H9 (cell line): ENCODE measurements at regions not wholly inside any gene's neighbourhood (a gene's known extent, or its start where the extent isn't known, plus 50 kb on each side); places are given as distances from the start of the nearest gene placed in this dataset.

Experiments used
- DNase-seq: peaks from one replicate; pipeline ENCODE4 v3.0.0-alpha.2; 2017
- H2AFZ ChIP-seq: one replicate; pipeline ENCODE4 v1.6.1; 2013; ENCODE audit warnings: mild to moderate bottlenecking, low read length, control low read depth, moderate library complexity
- H2AK5ac ChIP-seq: 2 replicates; pipeline ENCODE4 v1.6.1; 2013; ENCODE audit warnings: low read length, control low read depth, mixed read lengths; ENCODE audit not compliant: insufficient read length
- H2BK120ac ChIP-seq: one replicate; pipeline ENCODE4 v1.6.1; 2013; ENCODE audit warnings: low read depth, mild to moderate bottlenecking, low read length, control low read depth, inconsistent platforms; ENCODE audit not compliant: poor library complexity, severe bottlenecking
- H2BK12ac ChIP-seq: 2 replicates; pipeline ENCODE4 v1.6.1; 2013; ENCODE audit warnings: low read length, control low read depth, mixed read lengths, low read depth; ENCODE audit not compliant: insufficient read length
- H2BK15ac ChIP-seq: 2 replicates; pipeline ENCODE4 v1.6.1; 2013; ENCODE audit warnings: low read depth, low read length, control low read depth
- H2BK20ac ChIP-seq: one replicate; pipeline ENCODE4 v1.6.1; 2013; ENCODE audit warnings: low read depth, mild to moderate bottlenecking, low read length, control low read depth, inconsistent platforms; ENCODE audit not compliant: poor library complexity, severe bottlenecking
- H2BK5ac ChIP-seq: 2 replicates; pipeline ENCODE4 v1.6.1; 2013; ENCODE audit warnings: low read length, control low read depth, mixed read lengths; ENCODE audit not compliant: insufficient read length
- H3K14ac ChIP-seq: 2 replicates; pipeline ENCODE4 v1.6.1; 2013; ENCODE audit warnings: low read length, control low read depth; ENCODE audit not compliant: insufficient read depth
- H3K18ac ChIP-seq: 2 replicates; pipeline ENCODE4 v1.6.1; 2013; ENCODE audit warnings: low read depth, mild to moderate bottlenecking, mixed read lengths, low read length, control low read depth; ENCODE audit not compliant: insufficient read length
- H3K23ac ChIP-seq: 2 replicates; pipeline ENCODE4 v1.6.1; 2013; ENCODE audit warnings: low read length, control low read depth, mixed read lengths, low read depth; ENCODE audit not compliant: insufficient read length
- H3K23me2 ChIP-seq: 2 replicates; pipeline ENCODE4 v1.6.1; 2013; ENCODE audit warnings: low read depth, mild to moderate bottlenecking, mixed read lengths, low read length, control low read depth; ENCODE audit not compliant: insufficient read length, poor library complexity, severe bottlenecking
- H3K27ac ChIP-seq: 2 replicates; pipeline ENCODE4 v1.5.1; 2013; ENCODE audit warnings: low read length, control low read depth, mixed read lengths, low read depth; ENCODE audit not compliant: insufficient read length
- H3K27me3 ChIP-seq: 2 replicates; pipeline ENCODE4 v1.6.1; 2013; ENCODE audit warnings: low read length, control low read depth, inconsistent platforms; ENCODE audit not compliant: insufficient read depth
- H3K4ac ChIP-seq: 2 replicates; pipeline ENCODE4 v1.6.1; 2013; ENCODE audit warnings: low read depth, mild to moderate bottlenecking, control low read depth, inconsistent platforms, low read length, moderate library complexity
- H3K4me1 ChIP-seq: 2 replicates; pipeline ENCODE4 v1.6.1; 2013; ENCODE audit warnings: low read length, control low read depth, inconsistent platforms; ENCODE audit not compliant: insufficient read depth
- H3K4me2 ChIP-seq: 2 replicates; pipeline ENCODE4 v1.6.1; 2013; ENCODE audit warnings: low read length, control low read depth, mixed read lengths; ENCODE audit not compliant: insufficient read length, insufficient read depth
- H3K56ac ChIP-seq: 2 replicates; pipeline ENCODE4 v1.6.1; 2013; ENCODE audit warnings: low read depth, mild to moderate bottlenecking, mixed read lengths, low read length, control low read depth; ENCODE audit not compliant: insufficient read length
- H3K79me1 ChIP-seq: 2 replicates; pipeline ENCODE4 v1.6.1; 2013; ENCODE audit warnings: low read depth, mild to moderate bottlenecking, moderate library complexity, low read length, control low read depth, inconsistent platforms; ENCODE audit not compliant: insufficient read depth, poor library complexity, severe bottlenecking
- H3K79me2 ChIP-seq: 2 replicates; pipeline ENCODE4 v1.6.1; 2013; ENCODE audit warnings: low read length, control low read depth, inconsistent platforms; ENCODE audit not compliant: insufficient read depth
- H3K9ac ChIP-seq: 2 replicates; pipeline ENCODE4 v1.6.1; 2013; ENCODE audit warnings: low read length, control low read depth, mixed read lengths; ENCODE audit not compliant: insufficient read length; ENCODE audit errors: extremely low read depth
- H3K9me3 ChIP-seq: one replicate; pipeline ENCODE4 v1.6.1; 2013; ENCODE audit warnings: low read depth, low read length, inconsistent platforms; ENCODE audit not compliant: control insufficient read depth
- H3T11ph ChIP-seq: one replicate; pipeline ENCODE4 v1.6.1; 2013; ENCODE audit warnings: mild to moderate bottlenecking, low read length, control low read depth, inconsistent platforms
- H4K20me1 ChIP-seq: one replicate; pipeline ENCODE4 v1.6.1; 2013; ENCODE audit not compliant: control insufficient read depth, insufficient read length, insufficient read depth
- H4K5ac ChIP-seq: 2 replicates; pipeline ENCODE4 v1.6.1; 2013; ENCODE audit warnings: low read depth, mild to moderate bottlenecking, mixed read lengths, low read length, control low read depth; ENCODE audit not compliant: insufficient read length
- H4K8ac ChIP-seq: replicated peaks from 2 replicates; pipeline ENCODE4 v1.6.1; 2013; ENCODE audit warnings: low read length, control low read depth, mixed read lengths, low read depth; ENCODE audit not compliant: insufficient read length
- H4K91ac ChIP-seq: 2 replicates; pipeline ENCODE4 v1.6.1; 2013; ENCODE audit warnings: low read depth, mild to moderate bottlenecking, moderate library complexity, mixed read lengths, low read length, control low read depth; ENCODE audit not compliant: insufficient read length
- H3K27ac Mint-ChIP-seq, 3 experiments: 2 replicates in 2 of 3; 3 replicates in 1 of 3; pipeline ENCODE4 v1.8.0; 2020 to 2021; ENCODE audit warnings: mixed read lengths in 3 of 3, mild to moderate bottlenecking in 1 of 3, moderate library complexity in 1 of 3
- H3K27me3 Mint-ChIP-seq: 2 replicates; pipeline ENCODE4 v1.8.0; 2021; ENCODE audit warnings: low read depth, mild to moderate bottlenecking, moderate library complexity, mixed read lengths
- H3K36me3 Mint-ChIP-seq, 3 experiments: 2 replicates in 2 of 3; 3 replicates in 1 of 3; pipeline ENCODE4 v1.8.0; 2020 to 2021; ENCODE audit warnings: low read depth in 3 of 3, mixed read lengths in 3 of 3; ENCODE audit not compliant: insufficient read depth in 1 of 3
- H3K4me1 Mint-ChIP-seq, 2 experiments: 2 replicates each; pipeline ENCODE4 v1.8.0; 2020; ENCODE audit warnings: mixed read lengths in 2 of 2
- H3K4me3 Mint-ChIP-seq, 2 experiments: 2 replicates in 1 of 2; 3 replicates in 1 of 2; pipeline ENCODE4 v1.8.0; 2020 to 2021; ENCODE audit warnings: mild to moderate bottlenecking in 2 of 2, mixed read lengths in 2 of 2, moderate library complexity in 1 of 2
- H3K9me3 Mint-ChIP-seq, 2 experiments: 2 replicates in 1 of 2; 3 replicates in 1 of 2; pipeline ENCODE4 v1.8.0; 2020; ENCODE audit warnings: mild to moderate bottlenecking in 2 of 2, mixed read lengths in 2 of 2, moderate library complexity in 1 of 2
- CTCF ChIP-seq: fragments of 200-600 bp; sonication (generic); conservative IDR thresholded peaks from 3 replicates; pipeline ENCODE4 v1.8.0; 2021; ENCODE audit warnings: antibody characterized with exemption, mild to moderate bottlenecking
- WGBS: extraction: QIAGEN DNeasy Blood & Tissue Kit; methylation state at CpG from one replicate; pipeline ENCODE4 v1.1.7; 2013; ENCODE audit warnings: missing lambda C conversion rate, low lambda C conversion rate, mixed read lengths; ENCODE audit not compliant: insufficient read length; ENCODE audit errors: extremely low coverage; 5-methylcytosine and 5-hydroxymethylcytosine counted together

DNA sequence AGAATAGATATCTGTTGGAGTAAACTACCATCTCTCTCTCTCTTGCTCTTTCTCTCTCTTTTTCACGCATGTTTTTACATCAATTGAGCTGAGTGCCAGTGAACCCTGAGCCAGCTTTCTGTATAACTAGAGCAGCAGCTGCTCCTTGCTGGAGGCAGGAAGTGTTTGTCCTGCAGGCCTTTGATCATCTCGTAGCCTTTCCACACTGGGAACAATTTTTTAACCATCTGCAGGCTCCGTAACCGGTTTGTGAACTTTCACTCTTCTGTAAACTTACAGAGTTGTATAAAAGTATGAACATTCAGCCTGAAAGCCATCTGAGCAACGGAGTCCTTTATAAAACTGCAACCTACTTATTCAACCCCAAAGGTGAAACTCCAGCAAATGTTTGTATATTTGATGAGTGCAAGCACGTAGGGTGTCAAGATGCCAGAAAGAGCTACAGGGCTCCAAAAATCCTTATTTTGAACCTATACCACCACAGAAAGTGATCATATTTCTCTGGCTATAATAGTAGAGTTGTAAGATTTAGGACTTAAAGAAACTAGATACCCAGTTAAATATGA, 162.8 kb upstream of the NFE2L3 start:
- H2BK5ac ChIP-seq, result no peak overlapping the region
- H3K9ac ChIP-seq, result no peak overlapping the region
- no peak overlapping the region for H4K5ac ChIP-seq
- H4K91ac ChIP-seq, result no peak overlapping the region
- H2BK20ac ChIP-seq, result no peak overlapping the region
- peaks cover 3% of the 10 kb centered on the region in 2 experiments; a peak in 2 of 4 replicates for H3K4me1 Mint-ChIP-seq
- no peak overlapping the region for H3K27ac ChIP-seq
- no peak overlapping the region for H3K56ac ChIP-seq
- H4K8ac ChIP-seq, result no peak overlapping the region
- H3K14ac ChIP-seq, result no peak overlapping the region; the same call in 1 of the 2 replicates
- no peak overlapping the region for H3K23ac ChIP-seq
- H3K4me2 ChIP-seq, result no peak overlapping the region
- no peak overlapping the region for H3K4ac ChIP-seq
- no peak overlapping the region for H2BK15ac ChIP-seq
- no peaks in the 10 kb centered on the region; the same call in 1 of the 2 replicates for H3K27me3 Mint-ChIP-seq
- no peaks in the 10 kb centered on the region for H3K79me1 ChIP-seq
- no peaks in the 10 kb centered on the region for H3K79me2 ChIP-seq
- no peak overlapping the region for H3K18ac ChIP-seq
- no peaks in the 10 kb centered on the region for H4K20me1 ChIP-seq
- no peaks in the 10 kb centered on the region for H3K9me3 Mint-ChIP-seq
- H3K27ac Mint-ChIP-seq, result no peak overlapping the region
- WGBS, result no CpG with 5 or more reads among the region's 6 CpGs
- peaks cover 2% of the 10 kb centered on the region; the same call in 1 of the 2 replicates for H3K4me1 ChIP-seq
- H3K9me3 ChIP-seq, result no peaks in the 10 kb centered on the region
- no peak overlapping the region for H3K4me3 Mint-ChIP-seq
- no peak for DNase-seq
- no peak overlapping the region for H2AFZ ChIP-seq
- no peak overlapping the region for H2BK12ac ChIP-seq
- no peak for TF ChIP-seq CTCF
- H3T11ph ChIP-seq, result no peak overlapping the region
- H3K23me2 ChIP-seq, result no peaks in the 10 kb centered on the region
- no peak overlapping the region for H2BK120ac ChIP-seq
- no peaks in the 10 kb centered on the region for H3K36me3 Mint-ChIP-seq
- H3K27me3 ChIP-seq, result no peaks in the 10 kb centered on the region; the same call in 1 of the 2 replicates
- H2AK5ac ChIP-seq, result no peak overlapping the region
